SK-N-SH treated with all-trans-retinoic acid at 6 μM for 48 hours (cell line): ENCODE measurements at regions not wholly inside any gene's neighbourhood (a gene's known extent, or its start where the extent isn't known, plus 50 kb on each side); places are given as distances from the start of the nearest gene placed in this dataset.

Source experiments
- ATAC-seq: fragments of 200-7000 bp; cut with Tn5 transposase; 3 replicates; pipeline ENCODE4 v1.9.1; 2020; ENCODE audit warnings: mild to moderate bottlenecking, moderate library complexity
- ARNTL ChIP-seq: fragments of 450-650 bp; formaldehyde crosslinking; IDR thresholded peaks from 2 replicates; pipeline ENCODE4 v1.5.0; 2020; ENCODE audit warnings: low read depth, mild to moderate bottlenecking, moderate library complexity, borderline replicate concordance
- BACH2 ChIP-seq: fragments of 250-450 bp; sonication (Bioruptor Pico); IDR thresholded peaks from 2 replicates; pipeline ENCODE4 v1.9.0; 2021; ENCODE audit warnings: mild to moderate bottlenecking, borderline replicate concordance
- CSRNP3 ChIP-seq: fragments of 250-450 bp; sonication (Bioruptor Pico); IDR thresholded peaks from 2 replicates; pipeline ENCODE4 v1.5.1; 2021; ENCODE audit warnings: mild to moderate bottlenecking, moderate library complexity
- ESRRG ChIP-seq: fragments of 250-450 bp; sonication (Bioruptor Pico); IDR thresholded peaks from 2 replicates; pipeline ENCODE4 v1.6.1; 2021; ENCODE audit warnings: mild to moderate bottlenecking
- ISL1 ChIP-seq: fragments of 250-450 bp; sonication (Bioruptor Pico); IDR thresholded peaks from 2 replicates; pipeline ENCODE4 v2.1.2; 2022; ENCODE audit warnings: mild to moderate bottlenecking, moderate library complexity
- OSR1 ChIP-seq: fragments of 250-450 bp; sonication (Bioruptor Pico); IDR thresholded peaks from 2 replicates; pipeline ENCODE4 v1.8.0; 2022; ENCODE audit warnings: moderate library complexity, mild to moderate bottlenecking, inconsistent platforms
- PATZ1 ChIP-seq: fragments of 250-450 bp; sonication (Bioruptor Pico); IDR thresholded peaks from 2 replicates; pipeline ENCODE4 v1.8.0; 2020; ENCODE audit warnings: mild to moderate bottlenecking, moderate library complexity, borderline replicate concordance
- POU6F1 ChIP-seq: fragments of 250-450 bp; sonication (Bioruptor Pico); IDR thresholded peaks from 2 replicates; pipeline ENCODE4 v1.8.0; 2021; ENCODE audit warnings: low read depth, mild to moderate bottlenecking, moderate library complexity, borderline replicate concordance
- PPARA ChIP-seq: fragments of 250-450 bp; sonication (Bioruptor Pico); IDR thresholded peaks from 2 replicates; pipeline ENCODE4 v1.5.0; 2020; ENCODE audit warnings: mild to moderate bottlenecking, borderline replicate concordance
- RARB ChIP-seq: fragments of 250-450 bp; sonication (Bioruptor Pico); IDR thresholded peaks from 2 replicates; pipeline ENCODE4 v1.8.0; 2021; ENCODE audit warnings: mild to moderate bottlenecking, moderate library complexity
- SNAI2 ChIP-seq: fragments of 250-450 bp; sonication (Bioruptor Pico); IDR thresholded peaks from 2 replicates; pipeline ENCODE4 v1.5.0; 2020; ENCODE audit warnings: mild to moderate bottlenecking, moderate library complexity
- TCF4 ChIP-seq: fragments of 250-450 bp; sonication (Bioruptor Pico); IDR thresholded peaks from 2 replicates; pipeline ENCODE4 v1.8.0; 2021; ENCODE audit warnings: mild to moderate bottlenecking, moderate library complexity, borderline replicate concordance
- TOX ChIP-seq: fragments of 250-450 bp; sonication (Bioruptor Pico); IDR thresholded peaks from 2 replicates; pipeline ENCODE4 v1.8.0; 2021; ENCODE audit warnings: mild to moderate bottlenecking, moderate library complexity, borderline replicate concordance
- ZC3H10 ChIP-seq: fragments of 250-450 bp; sonication (Bioruptor Pico); IDR thresholded peaks from 2 replicates; pipeline ENCODE4 v1.5.1; 2021; ENCODE audit warnings: mild to moderate bottlenecking, moderate library complexity
- ZFP3 ChIP-seq: fragments of 250-450 bp; sonication (Bioruptor Pico); IDR thresholded peaks from 2 replicates; pipeline ENCODE4 v1.5.0; 2020; ENCODE audit warnings: mild to moderate bottlenecking, moderate library complexity
- ZFP30 ChIP-seq: fragments of 450-650 bp; formaldehyde crosslinking; IDR thresholded peaks from 2 replicates; pipeline ENCODE4 v1.5.0; 2022; ENCODE audit warnings: mild to moderate bottlenecking, moderate library complexity
- ZNF70 ChIP-seq: fragments of 450-650 bp; formaldehyde crosslinking; IDR thresholded peaks from 2 replicates; pipeline ENCODE4 v1.5.0; 2020; ENCODE audit warnings: mild to moderate bottlenecking, moderate library complexity
- ZNF8 ChIP-seq: fragments of 450-650 bp; formaldehyde crosslinking; IDR thresholded peaks from 2 replicates; pipeline ENCODE4 v1.5.0; 2020; ENCODE audit warnings: mild to moderate bottlenecking, moderate library complexity
- TF ChIP-seq, protein P1 (sequence below): fragments of 250-450 bp; sonication (Bioruptor Pico); IDR thresholded peaks from 2 replicates; pipeline ENCODE4 v1.5.1; 2020; ENCODE audit warnings: low read depth, mild to moderate bottlenecking, moderate library complexity

DNA sequence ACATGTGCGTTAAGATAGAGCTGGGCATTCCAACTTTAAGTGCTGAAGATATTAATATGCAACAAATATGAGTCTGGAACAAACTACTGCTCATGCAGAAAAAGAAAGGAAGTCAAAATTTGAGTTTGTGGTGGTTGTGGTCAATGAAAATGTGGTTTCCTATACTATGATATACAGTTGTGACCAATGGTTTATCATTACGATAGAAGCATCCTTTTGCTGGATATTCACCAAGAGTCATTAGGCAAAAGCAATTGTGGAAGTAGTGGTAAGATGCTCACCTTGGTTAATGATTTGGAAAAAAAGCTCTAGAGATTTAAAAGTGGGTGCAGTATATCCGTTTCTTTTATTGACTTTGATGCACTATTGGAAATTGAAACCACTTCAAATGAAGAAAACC, 1007.0 kb downstream of the NR2F1-AS1 start:
- TF ChIP-seq ZNF70 (no peak), ZFP3 (CRISPR knock-in tag) (no peak), TCF4 (no peak), ZNF8 (CRISPR knock-in tag) (no peak), PPARA (CRISPR knock-in tag) (no peak), RARB (CRISPR knock-in tag) (no peak), ZC3H10 (CRISPR knock-in tag) (no peak), ARNTL (CRISPR knock-in tag) (no peak)

GRCh38 chr5:92568522-92568921, 1012.5 kb downstream of the NR2F1-AS1 start:
- no peak for ATAC-seq
- TF ChIP-seq ZFP3 (CRISPR knock-in tag) = no peak
- no peak for TF ChIP-seq ARNTL (CRISPR knock-in tag)
- no peak for TF ChIP-seq TOX (CRISPR knock-in tag)

More for the DNA sequence above, 1007.0 kb downstream of the NR2F1-AS1 start:
- ATAC-seq = no peak

DNA sequence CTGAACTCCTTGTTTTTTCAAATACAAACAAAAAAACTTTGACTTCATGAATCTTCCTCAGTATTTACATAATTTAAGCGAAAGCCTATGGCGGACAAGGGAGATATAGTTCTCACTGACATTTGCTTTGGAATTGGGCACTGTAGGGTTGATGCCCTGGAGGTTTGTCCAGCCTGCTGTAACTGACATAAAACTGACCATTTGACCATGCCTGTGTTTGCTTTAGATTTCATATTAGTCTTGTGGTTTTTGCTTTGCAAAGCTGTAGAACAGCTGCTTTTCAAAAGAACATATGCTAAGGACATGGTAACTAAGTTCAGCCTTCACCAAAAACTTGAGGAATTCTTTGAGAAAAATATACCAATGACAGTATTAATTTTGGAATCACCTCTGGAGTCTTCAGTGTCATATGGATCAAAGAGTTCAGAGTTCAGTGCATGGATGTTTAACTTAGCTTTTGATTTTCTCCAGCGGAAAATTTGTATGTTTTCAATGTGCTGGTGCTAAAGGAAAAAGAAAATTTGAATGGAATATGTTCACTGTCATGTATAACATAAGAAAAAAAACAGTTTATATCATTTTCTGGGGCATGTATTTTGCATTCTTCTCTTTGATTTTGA, 1013.1 kb downstream of the NR2F1-AS1 start:
- TF ChIP-seq ZNF70 (no peak), PPARA (CRISPR knock-in tag) (no peak), ISL1 (CRISPR knock-in tag) (no peak), ESRRG (CRISPR knock-in tag) (no peak), ZFP30 (CRISPR knock-in tag) (no peak), OSR1 (CRISPR knock-in tag) (no peak), CSRNP3 (no peak), POU6F1 (no peak), BACH2 (CRISPR knock-in tag) (no peak), TOX (CRISPR knock-in tag) (no peak), SNAI2 (CRISPR knock-in tag) (no peak), TCF4 (no peak)
- TF ChIP-seq, protein P1, sequence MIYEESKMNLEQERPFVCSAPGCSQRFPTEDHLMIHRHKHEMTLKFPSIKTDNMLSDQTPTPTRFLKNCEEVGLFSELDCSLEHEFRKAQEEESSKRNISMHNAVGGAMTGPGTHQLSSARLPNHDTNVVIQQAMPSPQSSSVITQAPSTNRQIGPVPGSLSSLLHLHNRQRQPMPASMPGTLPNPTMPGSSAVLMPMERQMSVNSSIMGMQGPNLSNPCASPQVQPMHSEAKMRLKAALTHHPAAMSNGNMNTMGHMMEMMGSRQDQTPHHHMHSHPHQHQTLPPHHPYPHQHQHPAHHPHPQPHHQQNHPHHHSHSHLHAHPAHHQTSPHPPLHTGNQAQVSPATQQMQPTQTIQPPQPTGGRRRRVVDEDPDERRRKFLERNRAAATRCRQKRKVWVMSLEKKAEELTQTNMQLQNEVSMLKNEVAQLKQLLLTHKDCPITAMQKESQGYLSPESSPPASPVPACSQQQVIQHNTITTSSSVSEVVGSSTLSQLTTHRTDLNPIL (CRISPR knock-in tag) = no peak
- no peak for ATAC-seq

DNA sequence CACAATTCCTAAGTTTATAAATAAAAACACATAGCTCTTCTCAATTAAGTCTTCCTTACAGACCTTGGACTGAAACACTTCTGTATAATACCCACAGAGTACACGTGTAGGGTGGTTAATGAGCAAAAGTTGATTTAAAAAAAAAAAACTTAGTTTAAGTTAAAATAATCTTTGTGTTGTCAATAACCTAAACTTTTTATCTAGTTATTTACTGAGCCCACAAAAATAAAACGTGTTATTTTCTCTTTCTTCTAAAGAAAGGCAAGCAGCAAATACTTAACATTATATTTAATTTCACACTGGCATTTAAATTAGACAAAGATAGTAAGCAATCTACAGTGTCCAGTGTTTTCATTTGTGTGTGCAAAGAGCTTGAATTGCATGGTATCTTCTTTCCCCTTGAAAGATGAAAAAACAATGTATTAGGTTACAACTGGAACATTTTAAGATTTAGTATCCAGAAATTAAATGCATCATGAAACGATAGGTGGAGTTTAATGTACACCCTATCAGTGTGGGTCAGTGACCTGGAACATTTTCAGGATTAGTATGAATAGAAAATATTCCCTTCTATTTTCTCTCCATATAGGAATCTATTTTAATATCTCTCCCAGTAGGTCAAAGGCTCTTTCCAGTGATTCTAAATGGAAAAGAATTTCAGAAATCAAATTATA, 1014.8 kb downstream of the NR2F1-AS1 start:
- ATAC-seq = no peak
- TF ChIP-seq PATZ1 (CRISPR knock-in tag) (no peak), ISL1 (CRISPR knock-in tag) (no peak), TCF4 (no peak), ZFP3 (CRISPR knock-in tag) (no peak), ARNTL (CRISPR knock-in tag) (no peak), CSRNP3 (no peak), RARB (CRISPR knock-in tag) (no peak)
